NK-92 treated with Interleukin-12 subunit alpha and Interleukin-12 subunit beta, amount 100 ng/mL, for 24 hours (cell line): ENCODE measurements at regions not wholly inside any gene's neighbourhood (a gene's known extent, or its start where the extent isn't known, plus 50 kb on each side); places are given as distances from the start of the nearest gene placed in this dataset.
"Not testable (repeated sequence)": the region's sequence is repeated elsewhere in the genome, so short reads cannot be mapped to it uniquely, and the experiment has no call there.

Source experiments
- DNase-seq: peaks from one replicate; lab custom pipeline; 2025; lab: John Stamatoyannopoulos, UW

DNA sequence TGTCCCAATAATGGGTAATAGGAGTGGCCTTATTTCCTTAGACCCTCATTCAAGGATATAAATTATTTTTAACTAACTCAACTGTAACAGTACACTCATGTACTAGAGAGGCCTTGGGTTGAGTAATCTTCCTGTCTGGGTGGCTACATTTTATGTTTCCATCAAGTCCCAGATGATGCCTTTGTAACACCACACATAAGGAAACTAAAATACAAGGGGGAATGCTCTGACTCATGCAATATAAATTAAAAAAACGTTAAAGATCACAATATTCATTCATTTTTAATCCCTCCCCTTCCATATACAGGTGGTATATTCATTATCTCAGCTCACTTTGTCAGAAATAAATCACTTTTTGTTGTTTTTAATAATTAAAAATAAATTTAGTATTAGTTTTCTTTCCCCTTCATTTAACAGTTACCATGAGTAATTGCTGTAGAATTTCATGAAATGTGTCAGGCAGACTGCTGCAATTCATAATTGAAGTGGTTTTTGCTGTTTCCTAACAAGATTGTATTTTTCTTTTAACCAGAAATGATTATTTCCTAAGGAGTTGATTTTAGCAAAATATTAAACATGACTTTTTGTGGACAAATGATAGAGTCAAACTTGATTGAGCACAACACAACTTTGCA lies 1403.6 kb downstream of the SUCLG1 start:
- no peak for DNase-seq

DNA sequence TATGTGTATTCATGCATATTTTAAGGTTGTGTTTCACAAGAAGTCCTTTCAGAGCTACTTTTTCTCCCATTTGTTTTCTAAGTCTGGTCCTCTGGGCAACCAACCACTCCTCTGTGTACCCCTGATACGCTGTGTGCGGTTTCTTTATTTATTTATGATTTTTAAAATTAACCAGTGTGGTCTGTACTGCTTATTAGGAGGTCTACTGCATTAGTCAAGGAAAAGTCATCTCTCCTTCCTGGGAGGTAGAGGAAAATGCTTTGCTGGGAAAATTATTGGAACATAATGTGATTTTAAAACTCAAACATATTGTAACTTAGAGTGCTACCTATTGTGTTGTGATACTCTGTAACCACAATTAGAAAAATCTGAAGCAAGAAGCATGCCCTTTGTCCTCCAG lies 1404.3 kb downstream of the SUCLG1 start:
- DNase-seq = no peak

DNA sequence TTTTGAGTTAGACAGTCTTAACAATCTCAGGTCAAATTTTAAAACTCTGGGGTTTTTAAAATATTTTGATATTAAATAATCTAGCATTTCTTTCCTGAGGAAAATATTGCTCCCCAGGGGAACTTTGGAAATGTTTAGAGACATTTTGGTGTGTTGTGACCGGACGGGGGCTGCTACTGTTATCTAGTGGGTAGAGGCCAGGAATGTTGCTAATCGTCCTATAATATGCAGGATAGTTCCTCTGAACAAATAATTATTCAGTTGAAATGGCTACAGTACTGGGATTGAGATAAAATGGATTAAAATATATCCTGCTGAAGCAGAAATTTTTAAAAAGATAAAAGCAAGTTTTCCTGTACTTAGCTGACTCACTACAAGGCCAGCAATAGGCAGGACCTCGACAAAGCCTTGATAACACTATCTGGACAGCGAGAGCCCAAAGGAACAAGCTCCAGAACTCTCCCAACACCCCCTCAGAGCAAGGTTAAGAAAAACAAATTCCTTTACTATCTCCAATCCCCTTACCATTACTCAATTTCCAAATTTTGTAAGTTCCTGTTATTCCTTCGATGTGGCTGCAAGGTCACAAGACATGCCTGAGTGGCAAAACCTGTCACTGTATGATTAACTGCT lies 1407.4 kb downstream of the SUCLG1 start:
- DNase-seq = no peak

DNA sequence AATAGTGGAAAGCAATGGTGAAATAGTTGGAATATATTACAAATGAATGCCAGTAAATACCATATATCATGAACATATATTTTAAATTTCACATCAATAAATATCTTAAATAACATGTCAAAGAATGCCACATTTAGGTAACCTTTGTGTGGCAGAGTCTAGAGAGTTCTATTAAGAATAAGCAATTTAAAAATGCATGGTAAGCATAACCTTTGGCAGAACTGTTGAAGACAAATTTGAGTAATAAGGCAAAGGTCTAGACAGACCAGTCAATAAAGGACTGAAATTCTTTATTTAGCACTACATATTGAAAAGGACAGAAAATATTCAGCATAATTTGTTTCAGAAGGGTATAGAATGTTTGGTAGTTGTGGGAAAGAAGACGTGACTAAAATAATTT lies 1417.0 kb downstream of the SUCLG1 start:
- DNase-seq = no peak

DNA sequence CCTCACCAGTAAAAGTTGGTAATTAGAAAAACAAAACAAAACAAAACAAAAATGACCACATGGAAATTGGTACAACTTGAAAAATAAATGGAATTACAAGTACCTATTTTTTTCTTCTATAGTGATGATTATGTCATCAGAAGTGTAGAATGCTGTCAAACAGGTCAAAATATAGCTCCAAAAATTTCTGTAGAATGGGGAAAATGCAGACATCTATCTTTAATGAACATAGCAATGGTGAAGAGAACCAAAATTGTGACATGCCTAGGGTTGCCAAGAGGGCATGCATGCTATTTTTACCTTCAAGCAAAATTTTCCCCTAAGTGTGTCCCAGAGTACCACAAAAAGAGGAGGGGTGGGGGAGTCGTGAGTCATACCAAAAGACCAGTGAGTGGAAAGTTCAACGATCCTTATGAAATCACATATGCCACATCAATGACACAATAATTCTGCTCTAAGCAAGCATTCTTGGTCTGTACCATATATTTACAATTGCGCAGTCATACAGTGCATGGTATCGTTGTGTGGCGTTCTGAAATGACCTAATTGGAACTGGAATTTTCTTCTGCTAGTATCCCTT lies 1436.4 kb downstream of the SUCLG1 start:
- no peak for DNase-seq

DNA sequence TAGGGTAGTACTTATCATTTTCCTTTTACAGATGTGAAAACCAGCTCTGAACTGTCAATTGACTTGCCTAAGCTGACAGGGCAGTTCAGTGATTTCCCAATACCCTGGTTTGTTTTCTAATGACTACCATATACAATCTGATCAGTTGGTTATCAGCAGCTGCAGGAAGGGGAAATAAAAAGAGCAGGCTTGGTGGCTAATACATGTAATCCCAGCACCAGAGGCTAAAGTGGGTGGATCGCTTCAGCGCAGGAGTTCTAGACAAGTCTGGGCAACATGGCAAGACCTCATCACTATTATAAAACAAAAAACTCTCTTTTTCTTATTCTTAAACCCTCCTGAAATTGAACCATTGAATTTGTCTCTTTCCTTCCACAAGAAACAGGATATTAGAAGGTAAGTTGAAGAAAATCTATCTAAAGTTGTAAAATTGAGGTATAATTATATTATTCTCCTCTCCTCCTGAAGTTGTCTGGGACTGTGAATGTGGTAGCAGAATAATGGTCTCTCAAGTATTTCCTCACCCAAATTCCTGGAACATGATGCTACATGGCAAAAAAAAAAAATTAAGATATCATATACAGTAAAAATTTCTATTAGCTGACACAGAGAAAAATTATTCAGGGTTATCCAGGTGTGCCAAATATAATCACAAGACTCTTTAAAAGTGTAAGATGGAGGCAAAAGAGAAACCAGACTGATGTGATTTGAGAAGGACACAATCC lies 1441.6 kb downstream of the SUCLG1 start:
- DNase-seq = no peak

DNA sequence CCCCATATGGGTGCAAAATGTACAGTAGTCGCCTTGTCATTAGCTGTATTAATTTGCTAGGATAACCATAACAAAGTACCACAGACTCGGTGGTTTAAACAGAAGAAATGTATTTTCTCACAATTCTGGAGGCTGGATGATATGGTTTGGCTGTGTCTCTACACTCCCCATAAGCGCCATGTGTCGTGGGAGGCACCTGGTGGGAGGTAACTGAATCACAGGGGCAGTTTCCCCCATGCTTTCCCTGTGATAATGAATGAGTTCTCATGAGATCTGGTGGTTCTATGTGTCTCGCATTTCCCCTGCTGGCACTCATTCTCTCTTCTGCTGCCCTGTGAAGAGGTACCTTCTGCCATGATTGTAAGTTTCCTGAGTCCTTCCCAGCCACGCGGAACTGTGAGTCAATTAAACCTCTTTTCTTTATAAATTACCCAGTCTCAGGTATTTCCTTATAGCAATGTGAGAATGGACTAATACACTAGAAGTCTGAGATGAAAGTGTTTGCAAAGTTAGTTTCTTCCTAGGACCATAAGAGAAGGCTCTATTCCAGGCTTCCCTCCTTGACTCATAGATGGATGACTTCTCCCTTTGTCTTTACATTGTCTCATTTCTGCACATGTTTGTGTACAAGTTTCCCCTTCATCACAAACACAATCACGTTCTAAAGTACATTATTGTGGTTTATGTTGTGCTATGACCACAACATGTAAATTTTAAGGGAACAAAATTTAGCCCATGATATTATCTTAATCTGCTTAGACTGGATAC lies 1442.6 kb downstream of the SUCLG1 start:
- no peak for DNase-seq

DNA sequence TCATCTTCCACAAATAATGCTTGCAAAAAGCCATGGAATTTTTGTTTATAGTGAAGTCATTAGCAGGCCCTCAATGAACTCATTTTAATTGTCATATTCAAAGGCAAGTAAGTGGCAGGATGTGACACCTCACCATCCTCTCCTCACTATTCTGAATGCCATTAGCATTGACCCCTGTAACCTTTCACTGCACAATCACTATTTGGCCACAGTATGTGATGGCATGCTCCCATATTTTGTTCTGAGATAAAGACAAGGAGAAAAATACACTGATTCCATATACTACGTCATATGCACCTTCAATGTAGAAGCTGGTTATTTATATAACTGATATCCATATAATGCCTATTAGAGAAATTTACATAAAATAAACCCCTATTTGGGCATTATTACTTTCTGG lies 1443.2 kb downstream of the SUCLG1 start:
- DNase-seq = no peak

DNA sequence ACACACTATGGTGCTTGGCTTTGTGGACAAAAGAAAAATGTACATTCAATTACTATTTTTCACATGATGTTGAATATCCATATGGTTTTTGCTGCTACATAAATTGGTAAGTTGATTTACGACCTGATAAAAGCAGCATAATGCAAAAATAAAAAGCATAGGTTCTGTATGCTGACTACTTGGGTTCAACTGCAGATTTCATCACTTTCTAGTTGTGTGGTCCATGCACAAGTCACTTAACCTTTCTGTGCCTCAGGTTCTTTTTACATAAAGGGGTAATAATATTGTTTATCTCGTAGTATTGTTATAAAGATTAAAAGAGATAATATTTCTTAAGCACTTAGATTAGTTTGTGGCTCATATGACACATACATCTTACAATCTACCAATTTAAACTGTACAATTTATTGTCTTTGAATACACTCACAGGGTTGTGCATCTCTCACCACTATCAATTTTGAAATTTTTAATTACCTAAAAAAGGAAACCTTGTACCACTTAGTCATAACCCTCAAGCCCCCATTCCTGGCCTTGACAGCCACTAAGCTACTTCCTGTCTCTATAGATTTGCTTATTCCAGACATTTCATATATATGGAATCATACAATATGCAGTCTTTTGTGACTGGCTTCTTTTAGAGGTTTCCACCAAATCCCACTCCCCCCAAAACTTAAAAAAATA lies 1443.9 kb downstream of the SUCLG1 start:
- no peak for DNase-seq

DNA sequence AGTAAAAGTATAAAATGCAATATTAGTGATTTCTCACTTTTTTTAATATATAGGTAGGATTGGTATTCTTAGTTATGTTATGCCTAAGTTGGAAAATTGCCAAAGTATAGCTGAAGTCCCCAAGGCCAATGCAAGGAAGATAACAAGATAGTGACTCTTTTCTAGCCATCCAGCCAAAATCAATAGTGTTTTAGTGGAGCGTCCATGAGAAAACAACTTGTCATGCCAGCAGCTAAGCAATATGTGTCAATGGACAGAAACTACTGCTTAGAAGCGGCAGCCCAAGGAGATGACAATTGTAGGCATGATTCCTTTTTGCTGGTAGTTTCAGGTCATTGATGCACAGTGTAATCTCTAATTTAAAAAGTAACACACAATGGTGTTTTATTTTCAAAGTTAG lies 1444.6 kb downstream of the SUCLG1 start:
- no peak for DNase-seq

DNA sequence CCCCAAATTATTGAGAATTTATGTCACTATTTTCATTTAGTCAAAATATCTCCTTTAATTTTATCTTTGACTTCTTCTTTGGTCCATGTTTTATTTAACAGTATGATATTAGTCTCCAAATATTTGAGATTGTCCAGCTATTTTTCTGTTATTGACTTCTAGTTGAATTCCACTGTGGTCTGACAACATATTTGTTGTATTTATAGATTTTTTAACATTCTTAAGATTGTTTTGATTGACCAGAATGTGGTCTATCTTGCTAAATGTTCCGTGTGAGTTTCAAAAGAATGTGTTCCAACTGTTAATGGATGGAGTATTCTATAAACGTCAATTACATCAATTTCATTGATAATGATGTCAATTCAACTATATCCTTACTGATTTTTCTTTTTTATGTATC lies 1452.1 kb downstream of the SUCLG1 start:
- DNase-seq = no peak

DNA sequence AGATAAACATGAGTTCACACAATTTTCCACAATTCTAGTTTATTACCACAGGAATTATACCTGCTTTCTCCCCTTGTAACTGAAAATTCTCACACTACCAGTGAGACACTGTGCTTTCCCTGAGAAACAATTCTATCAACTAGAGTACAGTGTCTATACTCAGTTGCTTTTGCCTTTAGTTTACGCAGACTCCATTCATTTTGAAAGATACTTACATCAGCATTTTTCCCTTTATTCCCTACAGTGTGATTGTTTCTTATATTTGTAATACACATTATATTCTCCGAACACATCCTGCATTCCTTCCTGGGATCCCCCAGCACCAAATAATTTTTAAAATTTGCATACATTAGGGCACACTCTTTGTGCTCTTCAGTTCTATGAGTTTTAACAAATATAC lies 1455.5 kb downstream of the SUCLG1 start:
- DNase-seq = no peak

DNA sequence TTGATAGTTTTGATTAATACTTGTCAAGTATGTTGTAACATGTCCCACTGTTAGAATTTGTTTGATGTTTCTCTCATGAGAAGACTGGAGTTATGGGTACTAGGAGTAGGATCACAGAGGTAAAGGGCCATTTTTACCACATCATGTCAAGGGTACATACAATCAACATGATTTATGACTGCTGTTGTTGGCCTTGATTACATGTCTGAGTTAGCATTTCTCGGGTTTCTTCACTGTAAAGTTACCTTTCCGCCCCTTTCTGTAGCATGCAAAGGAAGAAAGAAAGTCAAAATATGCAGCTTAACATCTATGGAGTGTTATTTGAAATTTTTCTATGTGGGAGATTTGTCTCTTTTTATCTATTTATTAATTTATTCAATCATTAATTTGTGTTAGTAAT lies 1456.4 kb downstream of the SUCLG1 start:
- no peak for DNase-seq

DNA sequence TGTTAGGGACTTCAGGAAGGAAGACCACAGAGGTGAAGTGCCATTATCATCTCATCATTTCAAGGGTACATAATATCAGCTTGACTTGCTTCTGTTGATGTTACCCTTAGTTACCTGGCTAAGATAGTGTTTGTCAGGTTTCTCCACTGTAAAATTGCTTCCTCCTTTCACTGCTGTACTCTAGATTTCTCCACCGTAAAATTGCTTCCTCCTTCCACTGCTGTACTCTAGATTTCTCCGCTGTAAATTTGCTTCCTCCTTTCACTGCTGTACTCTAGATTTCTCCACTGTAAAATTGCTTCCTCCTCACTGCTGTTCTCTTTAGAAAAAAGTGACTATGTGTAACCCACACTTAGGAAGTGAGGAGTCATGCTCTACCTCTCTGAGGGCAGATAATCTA lies 1460.3 kb downstream of the SUCLG1 start:
- no peak for DNase-seq

DNA sequence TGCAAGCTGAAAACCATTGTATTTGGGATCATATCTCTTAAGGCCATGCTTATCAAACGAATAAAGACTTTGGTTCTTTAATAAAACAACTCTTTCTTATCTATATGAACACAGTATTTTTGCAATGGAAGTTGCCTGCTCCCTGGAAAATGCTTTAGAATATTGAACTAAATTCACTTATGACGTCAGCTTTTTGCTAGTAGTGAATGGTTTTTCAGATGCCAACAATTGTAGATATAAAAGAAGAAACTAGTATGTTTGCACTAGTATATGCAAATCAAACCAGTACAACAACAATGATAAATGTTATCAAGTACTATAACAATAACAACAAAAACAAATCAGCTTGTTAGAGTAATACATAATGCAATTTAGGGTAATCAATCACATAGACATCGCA lies 1462.9 kb downstream of the SUCLG1 start:
- DNase-seq = no peak

DNA sequence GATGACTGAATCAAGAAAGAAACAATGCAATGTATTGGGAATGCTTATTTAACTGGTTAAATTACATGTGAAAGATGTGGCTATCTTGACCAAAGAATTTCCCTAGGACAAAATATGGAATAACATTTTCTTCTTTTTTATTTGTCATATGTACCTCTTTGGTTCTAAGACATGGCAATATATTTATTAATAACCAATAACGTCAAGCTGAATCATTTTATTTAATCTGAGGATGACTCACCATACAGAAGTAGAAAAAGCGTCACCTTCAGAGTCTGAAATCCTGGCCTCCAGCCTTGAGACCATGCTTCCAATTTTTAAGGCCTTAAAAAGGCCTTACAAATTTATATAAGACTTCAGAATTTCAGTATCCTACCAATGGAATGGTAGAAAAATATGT lies 1464.9 kb downstream of the SUCLG1 start:
- no peak for DNase-seq

DNA sequence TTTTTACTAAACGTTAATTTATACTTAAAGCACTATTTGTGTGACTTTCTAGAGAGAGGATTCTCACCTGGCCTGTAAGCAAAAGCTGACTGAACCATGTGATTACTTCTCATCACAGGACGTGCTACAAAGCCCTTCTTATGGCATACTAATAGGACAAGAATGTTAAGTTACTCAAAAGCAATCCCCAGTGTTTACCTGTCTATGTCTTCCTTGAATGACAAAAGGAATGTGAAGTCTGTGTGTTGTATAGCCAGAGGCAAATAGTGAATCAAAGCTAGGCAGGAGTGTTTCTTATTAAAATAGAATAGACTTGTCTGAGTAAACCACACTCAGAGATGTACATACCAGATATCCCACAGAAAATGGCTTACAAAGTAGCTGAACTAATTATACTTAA lies 1465.5 kb downstream of the SUCLG1 start:
- DNase-seq = no peak

DNA sequence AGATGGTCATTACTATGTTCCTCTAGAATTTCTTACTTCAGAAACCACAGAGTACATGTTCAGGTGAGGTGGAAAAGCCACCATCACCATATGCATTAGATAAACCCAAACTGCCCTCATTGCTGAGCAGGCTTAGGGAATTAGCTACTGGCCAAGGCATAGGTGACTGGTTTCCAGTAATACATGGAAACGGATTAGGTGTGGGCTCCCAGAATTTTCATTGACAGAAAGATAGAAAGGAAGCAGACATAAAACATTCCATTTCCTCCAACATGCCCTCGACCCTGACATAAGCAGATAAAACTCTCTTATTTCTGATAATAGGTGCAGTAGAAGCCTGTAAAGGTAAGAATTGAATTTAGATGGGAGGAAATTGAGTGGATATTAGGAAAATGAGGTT lies 1466.1 kb downstream of the SUCLG1 start:
- no peak for DNase-seq

DNA sequence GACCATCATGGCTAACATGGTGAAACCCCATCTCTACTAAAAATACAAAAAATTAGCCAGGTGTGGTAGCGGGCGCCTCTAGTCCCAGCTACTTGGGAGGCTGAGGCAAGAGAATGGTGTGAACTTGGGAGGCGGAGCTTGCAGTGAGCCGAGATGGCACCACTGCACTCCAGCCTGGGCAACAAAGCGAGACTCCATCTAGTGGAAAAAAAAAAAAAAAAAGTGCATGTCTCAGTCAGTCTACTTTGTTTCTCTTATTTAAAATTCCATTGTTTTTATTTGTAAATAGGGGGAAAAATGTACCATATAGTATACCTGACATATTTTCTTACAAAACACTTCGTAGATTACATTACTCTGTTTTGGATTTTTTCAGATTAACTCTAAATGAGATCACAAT lies 1471.4 kb downstream of the SUCLG1 start:
- not testable (repeated sequence) for DNase-seq

DNA sequence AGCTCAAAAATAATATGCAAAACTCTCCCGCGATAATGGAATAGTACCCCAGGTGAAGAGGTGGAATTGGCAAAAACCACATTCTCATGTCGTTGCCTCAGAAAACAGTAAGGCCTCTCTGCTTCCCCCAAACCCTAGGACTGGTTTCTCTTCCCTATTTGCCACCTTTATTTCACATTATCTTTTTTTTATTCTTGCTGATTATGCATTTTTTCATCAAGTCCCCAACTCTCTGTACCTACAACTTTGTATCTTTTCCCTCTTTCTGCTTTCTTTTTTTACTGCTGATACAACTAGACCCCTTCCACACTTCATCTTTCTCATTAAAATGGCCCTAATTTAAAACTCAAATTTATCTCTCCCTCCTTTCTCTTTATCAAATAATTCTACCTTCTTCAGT lies 1472.2 kb downstream of the SUCLG1 start:
- no peak for DNase-seq

DNA sequence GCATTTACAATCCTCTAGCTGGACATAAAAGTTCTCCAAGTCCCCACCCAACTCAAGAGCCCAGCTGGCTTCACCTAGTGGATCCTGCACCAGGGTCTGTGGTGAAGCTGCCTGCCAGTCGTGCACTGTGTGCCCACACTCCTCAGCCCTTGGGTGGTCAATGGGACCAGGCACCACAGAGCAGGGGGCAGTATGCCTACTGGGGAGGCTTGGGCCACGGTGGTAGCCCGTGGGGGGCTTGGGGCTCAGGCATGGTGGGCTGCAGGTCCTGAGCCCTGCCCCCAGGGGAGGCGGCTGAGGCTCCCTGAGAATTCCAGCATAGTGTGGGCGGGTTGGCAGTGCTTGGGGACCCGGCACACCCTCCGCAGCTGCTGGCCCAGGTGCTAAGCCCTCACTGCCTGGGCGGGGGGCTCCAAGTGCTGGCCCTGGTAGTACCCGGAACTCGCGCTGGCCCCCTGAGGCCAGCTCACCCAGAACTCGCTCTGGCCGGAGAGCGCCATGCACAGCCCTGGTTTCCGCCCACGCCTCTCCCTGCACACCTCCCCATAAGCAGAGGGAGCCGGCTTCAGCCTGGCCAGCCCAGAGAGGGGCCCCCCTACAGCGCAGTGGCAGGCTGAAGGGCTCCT lies 1473.4 kb downstream of the SUCLG1 start:
- no peak for DNase-seq
